Activated CD4-positive, alpha-beta T cell treated with anti-CD3 and anti-CD28 coated beads, Interleukin-2, amount 50 U/mL, for 24 hours (primary cell): ENCODE measurements at regions not wholly inside any gene's neighbourhood (a gene's known extent, or its start where the extent isn't known, plus 50 kb on each side); places are given as distances from the start of the nearest gene placed in this dataset.
"Not testable (repeated sequence)": the region's sequence is repeated elsewhere in the genome, so short reads cannot be mapped to it uniquely, and the experiment has no call there.

Experiments
- DNase-seq, 2 donors: peaks; one replicate each; pipeline ENCODE4 v3.0.0-alpha.2; 2020; ENCODE audit warnings: low read depth in 1 of 2, low spot score in 1 of 2

- no peak for DNase-seq
Observed at GRCh38 chr6:91278416-91278815, 691.5 kb upstream of the MAP3K7 start.

GRCh38 chr6:91276315-91276714 lies 689.4 kb upstream of the MAP3K7 start:
- DNase-seq, result no peak

DNA sequence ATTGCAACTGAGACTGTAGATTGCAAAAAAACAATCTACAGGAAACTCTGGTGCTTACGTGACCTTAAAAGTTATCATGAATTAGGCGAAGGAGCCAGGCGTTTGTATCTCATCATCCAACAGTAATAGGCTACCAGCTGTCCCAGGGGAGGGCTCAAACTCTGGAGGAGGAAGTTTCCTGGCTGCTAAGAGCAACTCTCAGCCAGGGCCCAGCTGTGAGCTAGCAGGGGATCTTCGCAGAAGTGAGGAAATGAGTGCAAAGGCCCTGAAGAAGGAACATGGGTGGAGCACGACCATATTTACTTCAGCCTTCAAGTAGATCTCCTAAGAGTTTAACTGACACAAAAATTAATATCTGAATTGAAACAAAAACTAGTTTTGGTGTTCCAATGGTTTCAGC lies 686.9 kb upstream of the MAP3K7 start:
- DNase-seq, result no peak

DNA sequence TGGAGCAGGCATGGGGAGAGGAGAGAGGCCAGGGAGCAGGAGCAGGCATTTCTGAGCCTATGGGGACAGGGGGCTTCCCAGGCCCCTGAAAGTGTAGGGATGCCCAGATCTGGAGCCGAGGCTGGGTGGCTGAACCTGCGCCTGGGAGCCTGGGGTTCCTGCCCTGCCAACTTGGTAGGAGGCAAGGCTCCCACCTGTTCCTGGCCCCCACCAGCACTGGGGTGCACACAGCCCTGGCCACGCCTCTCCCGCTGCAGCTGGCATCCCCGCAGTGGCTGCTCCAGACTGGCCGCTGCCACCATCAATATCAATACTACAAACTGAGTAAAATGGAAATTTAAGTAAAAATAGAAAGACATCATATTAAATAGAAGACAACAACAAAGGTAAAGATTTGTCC lies 684.9 kb upstream of the MAP3K7 start:
- DNase-seq, result no peak

- DNase-seq, result no peak
Observed at GRCh38 chr6:91268941-91269340, 682.1 kb upstream of the MAP3K7 start.

DNA sequence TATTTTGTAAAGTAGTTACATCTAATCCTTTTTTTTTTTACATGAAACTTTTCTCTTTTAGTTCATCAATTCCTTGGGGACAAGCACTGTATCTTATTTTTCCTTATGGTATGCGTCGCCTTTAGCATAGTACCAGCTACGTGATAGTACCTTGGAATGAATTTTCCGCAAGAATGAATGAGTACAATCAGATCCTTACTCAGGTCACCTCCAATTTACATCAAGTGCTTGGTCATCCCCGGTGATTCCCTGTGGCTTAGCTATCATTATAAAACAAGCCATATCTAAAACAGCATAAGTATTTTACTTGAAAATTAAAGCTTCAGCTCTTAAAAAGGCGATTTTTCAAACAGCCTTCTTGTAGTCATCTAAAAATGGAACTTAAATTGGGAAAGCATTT lies 680.4 kb upstream of the MAP3K7 start:
- DNase-seq, result no peak

DNA sequence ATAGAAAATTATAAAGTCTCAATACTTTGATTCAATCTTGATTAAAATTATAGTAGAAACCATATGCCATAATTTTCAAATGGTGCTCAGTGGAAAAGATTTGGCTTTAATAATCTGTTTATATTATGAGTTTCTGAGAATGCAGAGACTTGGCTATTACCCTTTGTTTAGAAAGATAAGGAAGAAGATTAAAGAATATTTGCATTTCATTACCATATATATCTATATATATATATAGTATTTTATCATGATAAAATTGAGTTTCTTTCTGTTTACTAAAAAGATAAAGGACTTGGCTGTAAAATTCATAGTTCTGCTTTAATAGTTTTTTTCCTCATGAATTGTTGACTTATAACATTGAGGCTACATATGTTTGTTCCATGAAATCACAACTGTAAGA lies 679.3 kb upstream of the MAP3K7 start:
- no peak for DNase-seq

DNA sequence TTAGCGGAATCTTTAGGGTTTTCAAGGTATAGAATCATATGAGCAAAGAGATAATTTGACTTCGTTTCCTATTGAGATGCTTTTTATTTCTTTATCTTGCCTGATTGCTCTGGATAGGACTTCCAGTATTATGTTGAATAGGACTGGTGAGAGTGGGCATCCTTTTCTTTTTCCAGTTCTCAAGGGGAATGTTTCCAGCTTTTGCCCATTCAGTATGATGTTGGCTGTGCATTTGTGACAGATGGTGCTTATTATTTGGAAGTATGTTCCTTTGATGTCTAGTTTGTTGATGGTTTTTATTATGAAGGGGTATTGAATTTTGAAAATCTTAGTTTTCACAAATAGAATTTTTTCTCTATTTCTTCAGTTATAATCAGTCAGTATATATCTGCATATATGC lies 656.6 kb upstream of the MAP3K7 start:
- no peak for DNase-seq

DNA sequence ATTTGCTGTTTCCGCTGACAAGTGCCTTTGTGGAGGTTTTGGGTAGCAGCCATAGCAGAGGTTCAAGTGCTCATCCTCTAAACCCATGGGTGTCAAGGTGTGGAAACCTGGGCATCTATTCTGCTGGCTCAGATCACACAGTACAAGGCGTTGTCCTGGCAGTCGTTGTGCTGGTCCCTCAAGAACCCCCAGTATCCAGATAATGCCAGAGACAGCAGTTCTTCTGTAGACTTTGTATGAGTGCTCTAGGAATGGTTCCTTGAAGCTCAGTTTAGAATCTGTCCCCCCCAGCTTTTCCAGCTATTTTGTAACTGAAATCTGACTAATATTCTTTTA lies 655.7 kb upstream of the MAP3K7 start:
- no peak for DNase-seq

DNA sequence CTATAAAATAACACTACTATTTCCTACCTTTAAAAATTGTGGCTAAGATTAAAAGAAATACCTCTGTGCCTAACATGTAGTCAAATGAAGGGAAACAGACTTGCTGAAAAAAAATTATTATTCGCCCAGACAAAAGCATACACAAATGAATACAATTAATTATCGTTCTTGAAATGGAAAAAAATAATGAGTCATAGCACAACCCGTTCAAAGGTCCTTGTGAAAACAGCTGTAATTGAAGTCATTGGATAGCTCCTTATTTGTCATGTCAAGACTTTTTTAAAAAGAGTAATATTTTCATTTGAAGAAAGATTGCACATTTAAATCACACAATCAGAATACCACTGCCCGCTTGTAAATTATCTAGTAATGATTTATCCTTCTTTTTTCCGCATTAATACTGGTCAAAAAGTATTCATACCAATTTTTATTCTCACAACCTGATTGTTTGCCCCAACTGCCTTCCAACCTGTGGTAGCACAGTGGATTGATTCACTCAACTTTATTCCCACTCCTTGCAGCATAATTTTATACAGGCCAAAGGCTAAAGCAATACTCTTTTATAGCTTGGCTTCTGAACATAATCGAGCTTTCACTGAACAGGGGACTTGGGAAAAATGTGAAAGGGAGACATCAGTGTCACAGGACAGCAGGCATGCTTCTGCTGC lies 655.2 kb upstream of the MAP3K7 start:
- DNase-seq, result no peak

- no peak for DNase-seq
Observed at GRCh38 chr6:91240878-91241603, 654.2 kb upstream of the MAP3K7 start.

DNA sequence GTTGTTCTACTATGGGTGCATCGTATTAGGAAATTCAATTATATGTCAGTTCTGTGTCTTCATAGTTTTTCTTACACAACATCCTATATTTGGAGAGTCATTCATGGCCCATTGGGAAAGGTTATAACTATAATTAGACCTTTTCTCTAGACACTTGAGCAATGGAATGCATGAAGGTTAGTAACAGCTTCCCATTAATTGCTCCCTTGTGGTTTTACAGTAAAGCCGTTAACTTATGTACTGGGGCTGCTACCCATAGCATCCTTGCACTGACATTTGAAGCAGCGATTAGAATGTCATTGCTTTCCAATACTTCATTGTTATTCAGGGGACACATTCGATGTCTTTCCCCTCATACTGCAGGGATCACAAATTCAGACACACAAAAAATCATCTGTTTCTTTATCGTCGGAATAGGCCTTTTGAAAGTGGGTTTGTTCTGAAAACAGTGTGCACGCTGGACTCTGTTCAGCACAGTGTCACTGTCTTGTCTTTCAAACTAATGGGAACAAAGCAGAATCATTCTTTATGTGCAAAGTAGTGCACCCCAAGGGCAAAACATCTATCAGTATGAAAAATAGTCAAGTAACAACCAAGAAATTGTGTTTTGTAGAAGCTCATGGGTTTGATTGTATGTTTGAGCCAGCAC lies 634.3 kb upstream of the MAP3K7 start:
- no peak for DNase-seq

- no peak for DNase-seq
Observed at GRCh38 chr6:91213229-91213901, 626.5 kb upstream of the MAP3K7 start.

- no peak for DNase-seq
Observed at GRCh38 chr6:91198588-91199255, 611.9 kb upstream of the MAP3K7 start.

- DNase-seq, result no peak
Observed at GRCh38 chr6:91196729-91197128, 609.9 kb upstream of the MAP3K7 start.

GRCh38 chr6:91193446-91193845 lies 606.6 kb upstream of the MAP3K7 start:
- no peak for DNase-seq

GRCh38 chr6:91190041-91190440 lies 603.2 kb upstream of the MAP3K7 start:
- DNase-seq, result not testable (repeated sequence)

DNA sequence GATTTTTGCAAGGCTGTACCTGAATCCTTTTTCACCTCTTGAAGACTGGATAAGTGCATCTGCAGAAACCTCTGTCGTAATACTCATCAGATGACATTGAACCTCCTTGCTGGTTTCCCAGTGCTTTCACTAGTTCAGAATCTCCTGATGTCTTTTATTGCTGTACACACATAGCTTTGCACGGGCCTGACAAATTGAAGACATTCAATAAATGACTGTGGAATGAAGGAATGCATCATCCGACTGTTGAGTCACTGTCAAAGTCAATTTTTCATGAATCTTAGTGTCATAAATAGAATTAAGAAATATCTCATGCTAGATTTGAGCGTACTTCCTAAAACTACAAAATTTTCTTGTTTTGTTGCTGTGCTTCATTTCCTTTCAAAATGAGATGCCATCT lies 598.2 kb upstream of the MAP3K7 start:
- no peak for DNase-seq

GRCh38 chr6:91181416-91181815 lies 594.5 kb upstream of the MAP3K7 start:
- DNase-seq, result no peak

GRCh38 chr6:91173651-91174050 lies 586.8 kb upstream of the MAP3K7 start:
- DNase-seq, result no peak

GRCh38 chr6:91173186-91173585 lies 586.3 kb upstream of the MAP3K7 start:
- DNase-seq, result no peak
